GM20000 (cell line): ENCODE measurements at regions not wholly inside any gene's neighbourhood (a gene's known extent, or its start where the extent isn't known, plus 50 kb on each side); places are given as distances from the start of the nearest gene placed in this dataset.

Experiments used
- DNase-seq: peaks from one replicate; pipeline ENCODE4 v3.0.0; 2012; ENCODE audit warnings: low spot score
- TF ChIP-seq, protein P1 (sequence below): IDR thresholded peaks from 2 replicates; pipeline ENCODE4 v1.5.1; 2012; ENCODE audit warnings: mild to moderate bottlenecking, control low read depth; ENCODE audit errors: extremely low read depth, missing control alignments

- TF ChIP-seq, protein P1, sequence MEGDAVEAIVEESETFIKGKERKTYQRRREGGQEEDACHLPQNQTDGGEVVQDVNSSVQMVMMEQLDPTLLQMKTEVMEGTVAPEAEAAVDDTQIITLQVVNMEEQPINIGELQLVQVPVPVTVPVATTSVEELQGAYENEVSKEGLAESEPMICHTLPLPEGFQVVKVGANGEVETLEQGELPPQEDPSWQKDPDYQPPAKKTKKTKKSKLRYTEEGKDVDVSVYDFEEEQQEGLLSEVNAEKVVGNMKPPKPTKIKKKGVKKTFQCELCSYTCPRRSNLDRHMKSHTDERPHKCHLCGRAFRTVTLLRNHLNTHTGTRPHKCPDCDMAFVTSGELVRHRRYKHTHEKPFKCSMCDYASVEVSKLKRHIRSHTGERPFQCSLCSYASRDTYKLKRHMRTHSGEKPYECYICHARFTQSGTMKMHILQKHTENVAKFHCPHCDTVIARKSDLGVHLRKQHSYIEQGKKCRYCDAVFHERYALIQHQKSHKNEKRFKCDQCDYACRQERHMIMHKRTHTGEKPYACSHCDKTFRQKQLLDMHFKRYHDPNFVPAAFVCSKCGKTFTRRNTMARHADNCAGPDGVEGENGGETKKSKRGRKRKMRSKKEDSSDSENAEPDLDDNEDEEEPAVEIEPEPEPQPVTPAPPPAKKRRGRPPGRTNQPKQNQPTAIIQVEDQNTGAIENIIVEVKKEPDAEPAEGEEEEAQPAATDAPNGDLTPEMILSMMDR: no peak
- no peak for DNase-seq
These were observed 386.1 kb upstream of the CNKSR2 start for GRCh38 chrX:20988118-20988517.

GRCh38 chrX:20980426-20980825 is 393.8 kb upstream of the CNKSR2 start:
- TF ChIP-seq, protein P1: no peak
- no peak for DNase-seq

DNA sequence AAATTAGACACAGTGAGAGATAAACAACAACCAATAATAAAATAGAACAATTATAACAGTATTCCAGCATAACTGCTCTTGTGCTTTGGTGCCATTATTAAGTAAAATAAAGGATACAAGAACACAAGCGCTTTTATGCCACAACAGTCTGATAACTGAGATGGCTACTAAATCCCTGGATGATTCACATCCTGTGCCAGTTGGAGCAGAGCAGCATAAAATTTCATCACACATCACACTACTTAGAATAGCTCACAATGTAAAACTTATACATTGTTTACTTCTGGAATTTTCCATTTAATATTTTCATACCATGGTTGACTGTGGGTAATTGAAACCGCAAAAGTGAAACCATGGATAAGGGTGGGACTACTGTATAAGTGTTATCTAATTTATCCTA is 399.9 kb upstream of the CNKSR2 start:
- DNase-seq: no peak

GRCh38 chrX:20973038-20973437 is 401.2 kb upstream of the CNKSR2 start:
- TF ChIP-seq, protein P1: no peak
- no peak for DNase-seq

More for the DNA sequence above, 399.9 kb upstream of the CNKSR2 start:
- TF ChIP-seq, protein P1: no peak

- TF ChIP-seq, protein P1: no peak
- DNase-seq: no peak
These were observed 403.0 kb upstream of the CNKSR2 start for GRCh38 chrX:20971250-20971649.

DNA sequence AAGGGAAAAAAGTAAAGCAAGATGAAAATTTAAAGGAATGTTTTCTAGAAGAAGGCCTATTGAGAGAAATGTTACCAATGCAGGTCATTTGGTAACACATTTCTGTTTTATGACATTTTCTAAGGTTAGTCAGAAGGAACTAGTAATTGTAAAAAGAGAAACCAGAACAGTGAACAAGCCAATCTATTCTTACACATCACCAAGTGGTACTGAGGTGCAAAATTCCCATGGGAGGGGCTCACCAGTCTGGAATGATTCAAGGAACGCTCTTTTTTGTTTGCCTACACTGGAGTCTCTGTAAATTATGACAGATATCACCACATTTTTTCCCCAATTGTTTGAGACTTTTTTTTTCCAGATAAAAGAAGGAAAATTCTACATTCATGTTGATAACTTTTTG is 404.7 kb upstream of the CNKSR2 start:
- TF ChIP-seq, protein P1: no peak
- DNase-seq: no peak

DNA sequence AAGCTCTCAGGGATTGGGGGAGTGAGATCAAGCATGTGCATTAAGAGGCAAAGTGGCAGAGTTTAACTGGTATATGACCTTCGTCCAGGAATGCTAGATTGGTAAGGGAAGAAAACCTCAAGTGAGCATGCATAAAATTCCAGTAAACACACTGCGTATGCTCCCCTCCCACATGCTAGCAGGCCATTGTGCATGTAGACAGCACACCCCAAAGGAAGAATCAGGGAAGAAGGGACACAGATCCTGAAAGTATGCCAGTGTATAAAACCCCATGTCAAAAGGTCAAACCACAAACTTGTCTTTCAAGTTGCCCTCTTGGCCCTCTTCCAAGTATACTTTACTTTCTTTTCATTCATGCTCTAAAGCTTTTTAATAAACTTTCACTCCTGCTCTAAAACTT is 405.2 kb upstream of the CNKSR2 start:
- DNase-seq: no peak
- TF ChIP-seq, protein P1: no peak
